SH-SY5Y (cell line): ENCODE measurements at regions not wholly inside any gene's neighbourhood (a gene's known extent, or its start where the extent isn't known, plus 50 kb on each side); places are given as distances from the start of the nearest gene placed in this dataset.

Source experiments
- GATA2 ChIP-seq: IDR thresholded peaks from 2 replicates; pipeline ENCODE4 v1.6.1; 2011; ENCODE audit warnings: mild to moderate bottlenecking, low read depth, low read length
- GATA3 ChIP-seq: IDR thresholded peaks from 2 replicates; pipeline ENCODE4 v1.6.1; 2011; ENCODE audit warnings: low read depth, mild to moderate bottlenecking, low read length, moderate library complexity

GRCh38 chr3:72359743-72360142 is 488.5 kb downstream of the SHQ1 start:
- TF ChIP-seq GATA3: no peak
- TF ChIP-seq GATA2: no peak
